ENCODE measurements at regions not wholly inside any gene's neighbourhood (a gene's known extent, or its start where the extent isn't known, plus 50 kb on each side); places are given as distances from the start of the nearest gene placed in this dataset.

- DNase-seq = no peak
- H3K27me3 ChIP-seq = peaks cover 13% of the 10 kb centered on the region
- in situ Hi-C loops (cut with MboI; ENCODE audit: low pct_ligation_motif_present in 1 of 4, low pct_unique_long_range_greater_than_20kb in 1 of 4, low sequenced_read_pairs in 3 of 4) (no loop called here), intact Hi-C loops (cut with DNase I; ENCODE audit: low total_unique reads) (no loop called here)
- H3K36me3 ChIP-seq = no peaks in the 10 kb centered on the region
- no peak overlapping the region for H3K4me3 ChIP-seq
- H3K9me3 ChIP-seq = no peaks in the 10 kb centered on the region
- H3K4me1 ChIP-seq = no peaks in the 10 kb centered on the region
- 83% methylated on average over 9 of the region's 9 CpGs; no CpG with 5 or more reads in 1 of the 2 donors for WGBS, 2 donors (ENCODE audit: low coverage in 1 of 2)
- H3K27ac ChIP-seq = no peak overlapping the region
- TF ChIP-seq POLR2AphosphoS5 (IDR thresholded peaks at IDR 0.05) (no peak), CTCF (IDR thresholded peaks at IDR 0.05) (no peak), EP300 (IDR thresholded peaks at IDR 0.05; ENCODE audit: low read depth) (no peak)
Measured at GRCh38 chr3:14273901-14274611, 95.4 kb downstream of the LSM3 start.

GRCh38 chr3:14274612-14274936 lies 96.0 kb downstream of the LSM3 start:
- no peak for DNase-seq
- no peaks in the 10 kb centered on the region for H3K9me3 ChIP-seq
- H3K4me1 ChIP-seq = no peaks in the 10 kb centered on the region
- H3K36me3 ChIP-seq = no peaks in the 10 kb centered on the region
- H3K27ac ChIP-seq = no peak overlapping the region
- H3K4me3 ChIP-seq = no peak overlapping the region
- peaks cover 14% of the 10 kb centered on the region for H3K27me3 ChIP-seq
- in situ Hi-C loops (cut with MboI; ENCODE audit: low pct_ligation_motif_present in 1 of 4, low pct_unique_long_range_greater_than_20kb in 1 of 4, low sequenced_read_pairs in 3 of 4) = no loop called here
- 82% methylated on average over 6 of the region's 6 CpGs; no CpG with 5 or more reads in 1 of the 2 donors for WGBS, 2 donors (ENCODE audit: low coverage in 1 of 2)
- TF ChIP-seq POLR2AphosphoS5 (IDR thresholded peaks at IDR 0.05) (no peak), POLR2A (IDR thresholded peaks at IDR 0.05) (no peak), CTCF (IDR thresholded peaks at IDR 0.05) (no peak), EP300 (IDR thresholded peaks at IDR 0.05; ENCODE audit: low read depth) (no peak)
- intact Hi-C loops (cut with DNase I; ENCODE audit: low total_unique reads) = no loop called here

- Histone ChIP-seq H3K4me1 (no peaks in the 10 kb centered on the region), H3K4me3 (no peak overlapping the region), H3K36me3 (no peaks in the 10 kb centered on the region), H3K27me3 (peaks cover 14% of the 10 kb centered on the region), H3K27ac (no peak overlapping the region), H3K9me3 (no peaks in the 10 kb centered on the region)
- TF ChIP-seq CTCF (IDR thresholded peaks at IDR 0.05) = peak in 1 of 5 experiments; percentile 13
- TF ChIP-seq EP300 (IDR thresholded peaks at IDR 0.05; ENCODE audit: low read depth) = no peak
- no peak for TF ChIP-seq POLR2AphosphoS5 (IDR thresholded peaks at IDR 0.05)
- no peak for TF ChIP-seq POLR2A (IDR thresholded peaks at IDR 0.05)
- in situ Hi-C loops (cut with MboI; ENCODE audit: low pct_ligation_motif_present in 1 of 4, low pct_unique_long_range_greater_than_20kb in 1 of 4, low sequenced_read_pairs in 3 of 4) (no loop called here), intact Hi-C loops (cut with DNase I; ENCODE audit: low total_unique reads) (no loop called here)
- DNase-seq = no peak
- 61 to 88% methylated on average over 3 to 8 of the region's 8 CpGs for WGBS, 2 donors (ENCODE audit: low coverage in 1 of 2)
Measured at GRCh38 chr3:14274999-14275961, 96.7 kb downstream of the LSM3 start.
